ENCODE measurements at regions not wholly inside any gene's neighbourhood (a gene's known extent, or its start where the extent isn't known, plus 50 kb on each side); places are given as distances from the start of the nearest gene placed in this dataset.

DNA sequence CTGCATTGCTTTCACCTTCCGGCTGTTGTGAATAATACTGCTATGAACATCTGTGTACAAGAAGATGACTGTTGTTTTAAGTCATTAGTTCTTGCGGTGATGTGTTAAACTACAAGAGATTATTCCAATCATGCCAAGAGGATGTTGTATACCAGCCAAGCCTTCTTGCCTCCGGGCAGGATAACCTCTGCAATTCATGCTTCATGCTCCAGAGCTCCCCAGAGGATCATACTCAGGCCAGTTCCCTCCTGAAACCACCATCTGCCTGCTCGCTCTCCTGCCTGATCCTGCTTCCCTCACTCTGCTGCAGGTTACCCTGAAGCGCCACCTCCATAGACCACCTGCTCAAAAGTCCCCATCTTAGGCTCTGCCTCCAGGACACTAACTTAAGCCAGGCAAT is 187.1 kb upstream of the PROK2 start:
- H3K27me3 ChIP-seq (replicated peaks; ENCODE audit: insufficient read depth, low read length): no peaks in the 10 kb centered on the region
- H3K9me2 ChIP-seq (replicated peaks; ENCODE audit: insufficient read depth, low read length): no peaks in the 10 kb centered on the region
- no peak for DNase-seq

DNA sequence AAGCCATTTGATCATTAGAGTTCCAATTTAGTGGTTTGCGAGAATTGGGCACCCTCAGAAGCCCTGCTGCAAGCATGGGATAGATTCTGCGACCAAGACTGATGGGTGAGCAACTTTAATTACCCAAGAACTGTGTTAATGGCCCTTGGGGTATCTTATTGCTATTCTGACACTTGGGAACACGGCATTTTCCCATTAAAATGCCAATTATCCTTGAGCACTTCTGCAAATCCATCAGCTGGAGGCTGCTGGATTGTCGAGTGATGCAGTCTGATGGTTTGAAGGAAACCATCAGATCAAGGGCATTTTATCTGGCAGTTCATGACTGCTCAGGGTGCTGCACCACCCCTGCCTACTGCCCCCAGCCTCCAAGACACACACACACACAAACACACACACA is 183.6 kb upstream of the PROK2 start:
- TF ChIP-seq CTCF (IDR thresholded peaks at IDR 0.05; ENCODE audit: low read length) (no peak), EZH2phosphoT487 (IDR thresholded peaks at IDR 0.05; ENCODE audit: low read length) (no peak), EZH2 (optimal IDR thresholded peaks at IDR 0.05; ENCODE audit: low read depth, low read length) (no peak)
- no peak overlapping the region for H3K27ac ChIP-seq (ENCODE audit: low read length)
- H3K9me2 ChIP-seq (replicated peaks; ENCODE audit: insufficient read depth, low read length): no peaks in the 10 kb centered on the region
- no peak overlapping the region for H3K9ac ChIP-seq (ENCODE audit: low read length)
- no peaks in the 10 kb centered on the region for H3K4me1 ChIP-seq (ENCODE audit: low read length)
- no peaks in the 10 kb centered on the region for H4K20me1 ChIP-seq (ENCODE audit: insufficient read depth, low read length)
- H3F3A ChIP-seq (ENCODE audit: insufficient read depth, low read length): no peaks in the 10 kb centered on the region
- H2AFZ ChIP-seq (ENCODE audit: low read length): no peak overlapping the region
- DNase-seq: no peak
- H3K79me2 ChIP-seq (ENCODE audit: low read length): no peaks in the 10 kb centered on the region
- H3K4me3 ChIP-seq (ENCODE audit: low read length): no peak overlapping the region
- no peaks in the 10 kb centered on the region for H3K9me3 ChIP-seq (replicated peaks; ENCODE audit: insufficient read depth, low read length)
- H3K4me2 ChIP-seq (ENCODE audit: low read depth, low read length): no peak overlapping the region
- H3K36me3 ChIP-seq (replicated peaks; ENCODE audit: insufficient read depth, low read length): no peaks in the 10 kb centered on the region
- H3K27me3 ChIP-seq (replicated peaks; ENCODE audit: insufficient read depth, low read length): no peaks in the 10 kb centered on the region

More for the DNA sequence above, 187.1 kb upstream of the PROK2 start:
- no peak overlapping the region for H3K9ac ChIP-seq (ENCODE audit: low read length)
- H3K36me3 ChIP-seq (replicated peaks; ENCODE audit: insufficient read depth, low read length): no peaks in the 10 kb centered on the region
- TF ChIP-seq EZH2phosphoT487 (IDR thresholded peaks at IDR 0.05; ENCODE audit: low read length): no peak
- no peak for TF ChIP-seq CTCF (IDR thresholded peaks at IDR 0.05; ENCODE audit: low read length)
- TF ChIP-seq EZH2 (optimal IDR thresholded peaks at IDR 0.05; ENCODE audit: low read depth, low read length): no peak
- H4K20me1 ChIP-seq (ENCODE audit: insufficient read depth, low read length): no peaks in the 10 kb centered on the region
- H3K9me3 ChIP-seq (replicated peaks; ENCODE audit: insufficient read depth, low read length): no peaks in the 10 kb centered on the region
- no peak overlapping the region for H3K27ac ChIP-seq (ENCODE audit: low read length)
- H3K4me3 ChIP-seq (ENCODE audit: low read length): no peak overlapping the region
- H3F3A ChIP-seq (ENCODE audit: insufficient read depth, low read length): no peaks in the 10 kb centered on the region
- no peak overlapping the region for H2AFZ ChIP-seq (ENCODE audit: low read length)
- no peak overlapping the region for H3K4me2 ChIP-seq (ENCODE audit: low read depth, low read length)
- no peaks in the 10 kb centered on the region for H3K4me1 ChIP-seq (ENCODE audit: low read length)
- no peaks in the 10 kb centered on the region for H3K79me2 ChIP-seq (ENCODE audit: low read length)

DNA sequence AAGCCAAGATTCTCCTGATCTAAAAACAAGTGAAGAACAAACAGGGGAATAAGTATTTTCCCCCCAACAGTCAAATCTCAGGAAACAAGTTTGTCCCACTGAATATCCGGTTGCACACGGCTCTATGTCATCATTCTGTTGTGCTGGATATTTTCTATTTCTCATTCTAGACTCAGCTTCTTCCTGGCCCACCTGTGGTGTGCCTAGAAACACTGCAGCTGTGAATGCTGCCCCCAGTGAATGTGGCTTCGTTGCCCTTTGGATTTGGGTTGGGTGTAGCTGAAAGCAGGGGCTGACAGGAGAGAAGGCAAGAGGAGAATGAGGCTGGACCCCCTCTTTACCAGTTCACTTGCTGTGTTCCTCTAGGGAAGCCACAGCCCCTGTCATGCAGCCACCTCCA is 181.2 kb upstream of the PROK2 start:
- TF ChIP-seq CTCF (IDR thresholded peaks at IDR 0.05; ENCODE audit: low read length): no peak
- TF ChIP-seq EZH2phosphoT487 (IDR thresholded peaks at IDR 0.05; ENCODE audit: low read length): no peak
- TF ChIP-seq EZH2 (optimal IDR thresholded peaks at IDR 0.05; ENCODE audit: low read depth, low read length): no peak

More for the DNA sequence above, 181.2 kb upstream of the PROK2 start:
- H3K79me2 ChIP-seq (ENCODE audit: low read length): no peaks in the 10 kb centered on the region
- H3K9me2 ChIP-seq (replicated peaks; ENCODE audit: insufficient read depth, low read length): no peaks in the 10 kb centered on the region
- H3K4me3 ChIP-seq (ENCODE audit: low read length): no peak overlapping the region
- no peak overlapping the region for H2AFZ ChIP-seq (ENCODE audit: low read length)
- no peak overlapping the region for H3K4me2 ChIP-seq (ENCODE audit: low read depth, low read length)
- no peaks in the 10 kb centered on the region for H3K36me3 ChIP-seq (replicated peaks; ENCODE audit: insufficient read depth, low read length)
- no peaks in the 10 kb centered on the region for H3K9me3 ChIP-seq (replicated peaks; ENCODE audit: insufficient read depth, low read length)
- H3K27ac ChIP-seq (ENCODE audit: low read length): no peak overlapping the region
- no peaks in the 10 kb centered on the region for H3K4me1 ChIP-seq (ENCODE audit: low read length)
- DNase-seq: no peak
- H4K20me1 ChIP-seq (ENCODE audit: insufficient read depth, low read length): no peaks in the 10 kb centered on the region
- no peaks in the 10 kb centered on the region for H3K27me3 ChIP-seq (replicated peaks; ENCODE audit: insufficient read depth, low read length)
- H3F3A ChIP-seq (ENCODE audit: insufficient read depth, low read length): no peaks in the 10 kb centered on the region
- H3K9ac ChIP-seq (ENCODE audit: low read length): no peak overlapping the region
